Inflammatory macrophage treated with lipopolysaccharide for 4 hours (primary cell): ENCODE measurements at regions not wholly inside any gene's neighbourhood (a gene's known extent, or its start where the extent isn't known, plus 50 kb on each side); places are given as distances from the start of the nearest gene placed in this dataset.

Source experiments
- DNase-seq: peaks from one replicate; pipeline ENCODE4 v3.0.0-alpha.2; 2020

- no peak for DNase-seq
Measured at GRCh38 chr2:217103752-217104545, 244.1 kb upstream of the TNP1 start.

DNA sequence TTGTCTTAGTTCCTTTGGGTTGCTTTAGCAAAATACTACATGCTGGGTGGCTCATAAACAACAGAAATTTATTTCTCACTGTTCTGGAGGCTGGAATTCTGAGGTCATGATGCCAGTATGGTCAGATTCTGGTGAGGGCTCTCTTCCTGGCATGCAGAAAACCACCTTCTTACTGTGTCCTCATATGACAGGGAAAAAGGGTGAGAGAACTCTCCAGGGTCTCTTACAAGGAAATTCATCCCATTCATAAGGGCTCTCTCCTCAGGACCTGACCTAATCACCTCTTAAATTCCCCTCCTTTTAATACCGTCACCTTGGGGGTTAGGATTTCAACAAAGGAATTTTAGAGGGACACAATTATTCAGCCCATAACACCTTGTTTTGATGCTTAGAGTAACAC is 243.1 kb upstream of the TNP1 start:
- DNase-seq: no peak

DNA sequence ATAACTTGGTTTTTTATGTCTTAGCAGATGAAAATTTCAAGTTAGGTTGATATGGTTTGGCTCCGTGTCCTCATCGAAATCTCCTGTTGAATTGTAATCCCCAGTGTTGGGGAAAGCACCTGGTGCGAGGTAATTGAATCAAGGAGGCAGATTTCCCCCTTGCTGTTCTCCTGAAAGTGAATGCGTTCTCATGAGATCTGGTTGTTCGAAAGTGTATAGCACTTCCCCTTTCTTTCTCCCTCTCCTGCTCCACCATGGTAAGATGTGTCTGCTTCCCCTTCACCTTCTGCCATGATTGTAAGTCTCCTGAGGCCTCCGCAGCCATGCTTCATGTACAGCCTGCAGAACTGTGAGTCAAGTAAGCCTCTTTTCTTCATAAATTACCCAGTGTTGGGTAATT is 242.1 kb upstream of the TNP1 start:
- peak; percentile 18 for DNase-seq

GRCh38 chr2:217099561-217099960 is 239.7 kb upstream of the TNP1 start:
- no peak for DNase-seq

DNA sequence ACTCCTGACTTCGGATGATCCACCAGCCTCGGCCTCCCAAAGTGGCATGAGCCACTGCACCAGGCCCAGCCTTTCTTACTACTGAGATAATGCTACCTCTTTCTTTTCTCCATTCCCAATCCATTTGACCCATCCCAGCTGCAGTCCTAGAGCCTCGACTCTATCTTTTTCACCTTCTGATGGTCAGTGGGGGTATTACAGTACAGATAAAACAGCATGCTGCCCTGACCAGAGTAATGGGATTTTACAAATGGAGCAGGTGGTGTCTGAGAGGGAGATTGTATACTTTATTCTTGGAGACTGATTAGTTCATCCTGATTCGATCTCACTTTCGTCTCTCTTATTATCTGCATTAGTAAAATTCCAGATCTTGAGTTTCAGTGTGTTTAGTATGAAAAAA is 238.6 kb upstream of the TNP1 start:
- DNase-seq: no peak

- no peak for DNase-seq
Measured at GRCh38 chr2:217097346-217097745, 237.5 kb upstream of the TNP1 start.

DNA sequence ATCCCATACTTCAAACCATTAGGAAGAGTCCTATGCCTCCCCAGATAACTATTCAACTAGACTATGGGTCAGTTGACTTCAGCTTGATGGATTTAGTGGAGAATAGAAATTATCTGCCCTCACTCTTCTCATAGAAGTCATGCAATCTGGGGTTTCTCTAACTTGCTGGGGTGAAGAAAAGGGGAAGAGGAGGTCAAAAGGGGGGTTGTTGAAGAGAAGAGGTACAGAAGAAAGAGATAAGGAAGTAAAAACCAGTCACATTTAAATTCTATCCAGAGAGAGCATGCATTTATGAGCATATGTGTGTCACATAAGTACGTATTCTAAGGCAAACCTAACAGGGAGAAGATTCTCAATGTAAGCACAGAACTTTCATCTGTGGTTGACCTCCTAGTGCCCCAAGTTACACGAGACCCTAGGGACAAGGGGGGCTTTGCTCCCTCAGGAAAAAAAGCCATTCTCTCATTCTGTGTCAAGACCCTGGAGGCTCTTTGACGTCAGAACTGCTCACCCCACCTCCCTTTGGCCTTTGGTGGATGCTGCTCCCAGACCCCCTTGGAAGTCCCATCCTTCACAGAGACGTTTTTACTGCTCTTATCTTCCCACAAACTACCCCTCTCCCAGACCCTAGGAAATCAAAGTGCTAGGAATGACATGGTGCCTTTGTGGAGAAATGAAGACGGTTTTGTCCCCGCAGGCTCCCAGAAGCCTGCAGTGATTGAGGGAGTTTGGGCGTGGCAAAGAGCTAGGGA is 236.8 kb upstream of the TNP1 start:
- no peak for DNase-seq

DNA sequence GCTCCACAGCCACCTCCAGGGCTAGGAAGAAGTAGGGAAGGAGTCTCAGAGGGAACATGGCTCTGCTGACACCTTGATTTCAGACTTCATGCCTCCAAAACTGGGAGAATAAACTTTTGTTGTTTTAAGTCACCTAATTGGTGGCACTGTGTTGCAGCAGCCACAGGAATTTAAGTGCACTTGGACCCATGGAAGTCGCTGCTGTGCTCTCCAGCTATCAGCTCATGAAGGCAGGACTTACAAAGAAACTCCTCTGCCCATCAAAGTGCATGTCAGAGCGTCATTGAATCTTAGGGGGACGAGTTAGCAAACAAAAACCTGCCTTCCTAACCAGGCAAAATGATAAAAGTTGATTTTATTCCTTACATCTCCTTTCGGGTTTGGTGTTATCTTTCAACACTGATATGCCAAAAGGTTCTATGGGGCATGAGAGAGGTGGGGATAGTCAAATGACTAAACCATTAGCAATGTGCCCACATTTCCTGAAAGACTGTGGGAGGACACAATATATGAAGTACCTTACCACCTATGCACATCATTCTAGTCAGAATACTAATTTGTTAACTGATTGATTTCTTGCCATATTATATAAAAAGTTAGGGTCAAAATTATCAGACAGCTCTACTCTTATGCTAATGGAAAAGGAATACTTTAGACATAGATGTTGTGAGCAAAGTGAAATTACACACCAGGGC is 235.8 kb upstream of the TNP1 start:
- DNase-seq: no peak

DNA sequence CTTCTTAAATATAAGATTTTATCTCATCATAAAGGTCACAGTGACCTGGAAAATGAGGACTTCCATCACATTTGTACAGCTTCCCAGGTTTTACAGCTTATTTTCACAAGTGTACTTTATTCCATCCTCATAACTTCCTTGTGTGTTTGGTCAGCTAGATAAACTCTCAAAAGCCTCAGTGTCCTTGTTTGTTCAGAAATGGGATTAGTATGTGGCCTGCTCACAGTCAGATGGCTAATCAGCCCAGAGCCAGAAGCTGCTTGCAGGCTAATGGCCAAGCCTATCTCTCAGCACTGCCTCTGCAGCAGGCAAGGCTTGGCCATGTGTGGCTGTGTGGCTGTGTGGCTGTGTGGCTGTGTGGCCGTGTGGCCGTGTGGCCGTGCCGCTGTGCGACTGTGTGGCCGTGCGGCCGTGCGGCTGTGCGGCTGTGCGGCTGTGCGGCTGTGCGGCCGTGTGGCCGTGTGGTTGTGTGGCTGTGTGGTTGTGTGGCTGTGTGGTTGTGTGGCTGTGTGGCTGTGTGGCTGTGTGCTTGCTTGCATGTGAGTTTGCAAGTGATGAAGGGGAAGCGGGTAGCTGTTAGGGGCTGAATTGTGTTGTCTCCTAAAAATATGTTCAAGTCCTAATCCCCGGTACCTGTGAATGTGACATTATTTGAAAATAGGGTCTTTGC is 233.0 kb upstream of the TNP1 start:
- no peak for DNase-seq

DNA sequence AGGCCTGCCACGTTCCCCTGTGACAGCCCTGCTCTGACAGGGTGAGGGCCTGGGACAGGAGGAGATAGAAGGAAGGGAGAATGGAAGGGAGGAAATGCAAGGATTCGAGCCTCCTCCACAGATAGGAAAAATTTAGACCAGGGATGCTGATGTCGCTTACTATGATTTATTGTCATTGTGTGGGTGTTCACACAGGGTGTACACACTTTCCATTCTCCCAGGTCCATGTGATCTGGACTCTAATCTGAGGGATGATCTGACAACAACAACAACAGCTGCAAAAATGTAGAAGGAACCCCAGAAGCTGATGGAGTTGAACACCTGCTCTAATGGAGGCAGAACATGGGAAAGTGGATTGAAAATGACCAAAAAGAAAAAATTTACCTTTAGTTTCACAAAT is 231.7 kb upstream of the TNP1 start:
- DNase-seq: no peak

DNA sequence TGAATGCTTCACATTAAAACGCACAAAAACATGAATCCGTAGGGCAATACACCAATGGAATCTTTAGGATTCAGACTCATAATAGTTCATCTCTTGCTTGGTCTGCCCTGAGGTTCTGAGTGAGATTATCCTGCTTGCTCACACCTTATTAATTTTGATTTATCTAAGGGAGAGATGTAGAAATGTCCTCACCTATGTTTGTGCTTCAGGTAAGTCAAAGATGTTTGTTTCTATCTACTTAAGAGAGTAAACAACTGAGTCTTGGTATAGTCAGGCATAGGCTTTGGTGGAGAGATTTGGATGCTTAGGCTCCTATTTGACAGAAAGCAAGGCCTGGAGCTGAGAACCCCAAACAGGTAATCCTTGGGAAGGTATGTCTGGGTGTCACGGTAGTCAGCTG is 231.0 kb upstream of the TNP1 start:
- DNase-seq: no peak

GRCh38 chr2:217090024-217090473 is 230.2 kb upstream of the TNP1 start:
- DNase-seq: peak; percentile 93

DNA sequence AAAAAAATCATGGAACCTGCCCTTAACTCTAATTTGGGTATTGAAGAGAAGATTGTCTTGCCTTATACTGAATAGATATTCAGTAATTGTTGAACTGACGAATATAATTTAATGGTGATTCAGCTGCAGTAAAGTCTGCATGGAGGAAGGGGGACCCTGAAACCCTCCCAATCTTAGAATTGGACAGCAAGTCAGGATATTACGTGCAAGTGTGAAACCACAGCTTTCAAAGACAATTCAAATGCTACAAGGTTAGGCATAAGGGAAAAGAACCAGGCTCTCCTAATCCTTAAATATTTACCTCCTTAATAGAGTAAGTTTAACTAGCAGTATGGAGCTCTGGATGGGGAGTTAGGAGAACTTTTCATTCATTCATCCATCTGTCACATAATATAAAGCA is 226.9 kb upstream of the TNP1 start:
- DNase-seq: no peak

DNA sequence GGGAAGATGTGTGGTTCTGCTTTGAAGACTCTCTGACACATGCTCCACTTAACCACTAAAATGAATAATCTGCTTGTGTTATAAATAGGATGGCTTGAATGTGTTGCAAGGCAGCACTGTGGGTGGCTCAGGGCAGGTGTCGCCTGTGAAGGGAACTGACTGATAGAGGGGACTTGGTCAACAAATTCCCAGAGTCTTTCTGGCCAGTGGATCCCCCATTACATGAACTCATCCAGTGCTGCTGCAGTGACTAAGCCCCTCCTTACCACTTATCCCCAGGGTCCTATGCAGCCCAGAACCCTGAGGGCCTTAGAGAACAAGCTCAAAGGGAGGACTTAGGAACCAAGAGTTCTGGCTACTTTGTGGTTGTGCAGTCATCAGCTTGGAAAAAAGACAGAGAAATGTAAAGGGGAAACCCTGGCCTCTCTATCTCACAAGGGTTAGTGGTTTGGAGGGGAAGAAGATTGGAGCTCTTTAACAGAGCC is 226.2 kb upstream of the TNP1 start:
- DNase-seq: peak; percentile 60

GRCh38 chr2:217085543-217085942 is 225.7 kb upstream of the TNP1 start:
- DNase-seq: no peak

- no peak for DNase-seq
Measured at GRCh38 chr2:217081799-217082198, 221.9 kb upstream of the TNP1 start.

DNA sequence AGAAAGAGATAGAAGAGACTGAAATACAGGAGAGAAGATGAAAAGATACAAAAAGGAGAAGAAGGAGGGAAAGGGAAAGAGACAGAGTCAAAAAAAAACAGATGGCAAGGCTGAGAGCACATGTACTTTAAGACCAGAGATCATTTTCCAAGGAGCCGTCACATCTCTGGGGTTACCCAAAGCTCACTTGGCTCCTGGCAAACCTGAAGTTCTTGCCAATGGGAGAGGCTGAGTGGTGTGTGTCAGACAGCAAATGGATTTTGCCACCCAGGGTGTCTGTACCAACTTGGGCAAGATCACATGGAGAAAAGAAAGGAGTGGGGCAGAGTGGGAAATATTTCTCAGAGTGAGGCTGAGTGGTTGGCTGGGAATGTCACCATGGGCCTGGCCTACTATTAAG is 219.3 kb upstream of the TNP1 start:
- no peak for DNase-seq

DNA sequence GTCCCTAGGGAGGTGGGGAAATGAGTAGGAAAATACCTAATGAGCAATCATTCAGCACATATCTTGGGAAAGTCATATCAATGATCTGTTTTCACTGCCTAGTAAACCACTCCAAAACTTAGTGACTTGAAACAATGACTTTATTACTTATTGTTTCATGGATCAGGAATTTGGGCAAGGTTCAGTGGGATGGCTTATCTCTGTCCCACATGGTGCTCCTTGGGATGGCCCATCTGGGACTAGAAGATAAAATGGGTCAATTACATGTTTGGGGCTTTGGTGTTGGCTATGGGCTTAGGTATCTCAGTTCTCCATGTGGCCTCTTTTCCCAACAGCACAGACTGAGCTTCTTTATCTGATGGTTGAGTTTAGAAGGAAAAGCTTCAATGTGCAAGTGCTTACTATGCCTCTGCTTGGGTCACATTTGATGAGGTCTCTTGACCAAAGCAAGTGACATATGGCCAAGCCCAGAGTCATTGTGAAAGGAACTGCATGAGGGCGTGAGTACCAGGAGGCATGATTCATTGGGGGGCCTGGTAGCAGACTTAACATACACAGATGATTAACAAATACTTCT is 218.1 kb upstream of the TNP1 start:
- peak; percentile 42 for DNase-seq

DNA sequence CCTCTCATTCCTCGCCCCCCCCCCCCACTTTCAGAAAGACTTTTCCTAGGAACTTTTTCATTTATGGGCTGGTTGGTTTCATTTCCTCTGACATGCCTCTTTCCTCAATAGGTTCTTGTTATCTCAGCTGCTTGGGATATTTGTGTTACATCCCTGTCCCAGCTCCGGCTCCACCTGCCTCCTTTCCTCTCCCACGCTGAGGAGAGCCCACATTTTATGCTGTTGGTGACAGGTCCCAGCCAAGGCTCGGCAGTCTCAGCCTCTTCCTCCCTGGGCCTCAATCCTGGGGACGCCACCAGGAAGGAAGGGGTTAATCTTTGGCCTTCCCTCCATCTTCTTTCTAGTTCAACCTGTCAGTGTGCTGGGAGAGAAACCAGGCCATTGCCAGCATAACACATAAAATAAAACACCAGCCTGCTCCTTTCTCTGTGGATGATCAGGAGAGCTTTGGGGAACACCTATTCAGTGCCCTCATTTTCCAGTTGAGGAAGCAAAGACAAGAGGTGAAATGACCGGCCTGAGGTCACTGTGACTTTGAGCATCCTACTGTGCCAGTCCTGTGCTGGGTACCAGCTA is 216.9 kb upstream of the TNP1 start:
- DNase-seq: no peak

DNA sequence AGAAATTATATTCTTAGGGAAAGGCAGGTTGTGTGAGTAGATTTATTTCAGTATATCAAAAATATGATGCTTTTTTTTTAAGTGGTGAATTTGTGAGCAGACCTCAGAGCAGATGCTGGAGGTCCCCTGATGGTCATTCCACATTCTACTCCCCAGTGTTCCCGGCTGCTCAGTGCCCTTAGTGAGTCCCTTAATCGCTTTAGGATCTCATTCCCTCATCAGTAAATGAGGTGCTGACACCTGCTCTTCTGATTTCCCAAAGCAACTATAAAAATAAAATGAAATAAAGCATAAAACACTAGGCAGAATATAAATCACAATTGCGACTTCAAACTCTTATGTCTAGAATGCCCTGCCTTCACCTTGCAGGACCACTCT is 216.2 kb upstream of the TNP1 start:
- DNase-seq: no peak

DNA sequence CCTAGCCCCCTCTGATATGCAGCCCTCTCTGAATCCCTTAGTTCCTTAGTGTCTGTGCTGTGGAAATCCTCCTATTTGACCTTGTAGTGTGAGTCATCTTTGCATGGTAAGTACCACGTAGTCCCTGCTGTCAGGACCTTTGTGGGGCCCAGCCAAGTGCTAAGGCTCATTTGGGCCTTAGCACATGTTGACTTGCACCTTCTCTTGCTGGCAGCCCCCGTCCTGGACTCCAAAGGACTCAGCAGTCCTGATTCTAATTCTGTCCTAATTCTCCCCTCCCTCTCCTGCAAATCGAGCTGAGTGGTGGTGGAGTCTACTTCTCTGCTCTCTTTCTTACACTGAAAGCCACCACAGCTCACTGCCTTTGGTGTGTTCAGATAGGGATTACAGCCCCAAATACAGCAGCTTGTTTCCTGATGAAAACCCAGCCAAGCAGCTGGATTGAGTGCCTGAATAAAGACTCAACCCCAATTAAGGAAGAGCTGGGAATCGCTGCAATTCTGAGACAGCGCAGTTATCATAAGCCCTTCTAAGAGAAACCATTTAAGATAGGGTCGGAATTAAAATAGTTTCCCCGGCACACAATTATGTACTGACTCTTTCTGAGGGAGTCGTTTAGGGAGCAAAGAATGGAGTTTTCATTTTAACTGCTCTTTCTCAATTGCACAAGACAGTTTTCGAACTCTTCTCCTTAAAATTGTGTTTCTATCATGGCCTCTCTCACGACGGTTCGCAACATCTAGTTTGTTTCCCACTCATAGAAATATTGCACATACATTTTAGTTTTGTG is 215.6 kb upstream of the TNP1 start:
- peak; percentile 34 for DNase-seq
